ENCODE measurements at regions not wholly inside any gene's neighbourhood (a gene's known extent, or its start where the extent isn't known, plus 50 kb on each side); places are given as distances from the start of the nearest gene placed in this dataset.
"Not testable (repeated sequence)": the region's sequence is repeated elsewhere in the genome, so short reads cannot be mapped to it uniquely, and the experiment has no call there.

DNA sequence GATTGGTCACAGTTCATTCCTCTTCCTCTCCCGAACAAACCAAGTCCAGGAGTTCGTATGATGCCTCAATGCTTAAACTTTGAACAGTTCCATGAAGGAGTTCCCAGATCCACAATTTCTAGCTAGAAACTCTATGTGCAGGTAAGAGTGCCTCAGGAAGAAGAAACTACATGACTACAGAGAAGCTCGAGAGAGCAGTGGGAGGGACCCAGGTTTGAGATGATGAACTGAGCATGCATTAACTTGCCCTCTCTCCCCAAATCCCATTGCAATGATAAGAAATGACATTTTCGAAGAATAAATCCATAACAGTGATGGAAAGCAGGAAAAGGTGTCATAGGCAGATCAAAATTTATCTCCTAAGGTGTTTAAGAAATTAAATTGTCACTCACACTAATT, 140.6 kb upstream of the JCAD start:
- no peak for DNase-seq (ENCODE audit: low spot score)
- in situ Hi-C loops (cut with HindIII; ENCODE audit: low sequenced_read_pairs) = no loop called here

DNA sequence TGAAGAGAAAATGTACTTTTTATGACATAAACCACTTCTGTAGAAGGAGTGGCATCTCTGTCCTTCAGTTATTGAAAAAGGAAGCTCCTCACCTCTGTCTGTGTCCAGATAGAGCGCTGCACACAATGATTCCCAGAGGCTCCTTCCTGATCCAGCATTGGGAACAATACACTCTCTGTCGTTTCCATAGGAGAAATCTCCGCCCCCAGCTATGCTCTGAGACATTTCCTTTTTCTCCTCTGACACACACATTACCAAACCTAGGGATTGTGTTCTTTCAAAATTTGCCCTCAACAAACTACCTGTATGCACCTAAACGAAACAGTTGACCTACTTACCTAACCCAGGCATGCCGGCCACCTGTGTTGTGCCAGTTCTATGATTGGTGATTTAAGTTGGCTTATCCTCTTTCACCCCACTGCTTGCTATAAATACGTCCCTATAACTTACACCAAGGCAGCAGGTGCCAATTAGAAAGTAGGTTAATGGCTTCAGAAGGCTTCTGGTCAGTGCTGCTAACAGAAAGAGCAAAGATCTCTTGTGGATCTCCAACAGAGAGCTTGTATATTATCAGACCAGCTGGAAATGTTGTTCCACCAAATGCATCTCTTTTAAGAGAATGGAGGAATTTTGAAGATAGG, 140.1 kb upstream of the JCAD start:
- in situ Hi-C loops (cut with HindIII; ENCODE audit: low sequenced_read_pairs) = no loop called here
- DNase-seq (ENCODE audit: low spot score) = no peak

DNA sequence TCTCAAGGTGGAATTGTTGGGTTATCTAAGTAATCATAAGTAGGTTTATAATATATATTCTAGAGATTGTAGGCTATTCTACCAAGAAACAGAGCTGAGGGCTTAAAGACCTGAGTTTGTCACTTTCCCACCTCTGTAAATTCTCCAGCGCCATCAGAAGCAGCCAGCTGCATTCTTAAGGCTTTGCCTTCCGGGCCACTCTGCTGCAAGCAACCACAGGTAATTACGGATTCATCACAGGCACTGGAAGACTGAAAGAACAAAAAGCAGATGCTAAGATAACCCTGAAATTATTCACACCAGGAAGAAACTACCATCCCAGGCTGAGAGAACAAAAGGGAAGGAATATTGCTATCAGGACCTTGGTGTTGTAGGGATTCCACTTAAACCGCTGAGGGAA, 137.8 kb upstream of the JCAD start:
- no peak for DNase-seq (ENCODE audit: low spot score)
- in situ Hi-C loops (cut with HindIII; ENCODE audit: low sequenced_read_pairs) = no loop called here

DNA sequence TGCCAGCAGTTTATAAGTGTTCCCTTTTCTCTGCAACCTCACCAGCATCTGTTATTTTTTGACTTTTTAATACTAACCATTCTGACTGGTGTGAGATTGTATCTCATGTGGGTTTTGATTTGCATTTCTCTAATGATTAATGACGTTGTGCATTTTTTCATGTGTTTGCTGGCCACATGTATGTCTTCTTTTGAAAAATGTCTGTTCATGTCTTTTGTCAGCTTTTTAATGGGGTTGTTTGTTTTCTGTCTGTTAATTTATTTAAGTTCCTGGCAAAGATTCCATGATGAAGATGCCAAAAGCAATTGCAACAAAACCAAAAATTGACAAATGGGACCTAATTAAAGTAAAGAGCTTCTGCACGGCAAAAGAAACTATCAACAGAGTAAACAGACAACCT, 137.2 kb upstream of the JCAD start:
- DNase-seq (ENCODE audit: low spot score); in situ Hi-C loops (cut with HindIII; ENCODE audit: low sequenced_read_pairs): not testable (repeated sequence)

DNA sequence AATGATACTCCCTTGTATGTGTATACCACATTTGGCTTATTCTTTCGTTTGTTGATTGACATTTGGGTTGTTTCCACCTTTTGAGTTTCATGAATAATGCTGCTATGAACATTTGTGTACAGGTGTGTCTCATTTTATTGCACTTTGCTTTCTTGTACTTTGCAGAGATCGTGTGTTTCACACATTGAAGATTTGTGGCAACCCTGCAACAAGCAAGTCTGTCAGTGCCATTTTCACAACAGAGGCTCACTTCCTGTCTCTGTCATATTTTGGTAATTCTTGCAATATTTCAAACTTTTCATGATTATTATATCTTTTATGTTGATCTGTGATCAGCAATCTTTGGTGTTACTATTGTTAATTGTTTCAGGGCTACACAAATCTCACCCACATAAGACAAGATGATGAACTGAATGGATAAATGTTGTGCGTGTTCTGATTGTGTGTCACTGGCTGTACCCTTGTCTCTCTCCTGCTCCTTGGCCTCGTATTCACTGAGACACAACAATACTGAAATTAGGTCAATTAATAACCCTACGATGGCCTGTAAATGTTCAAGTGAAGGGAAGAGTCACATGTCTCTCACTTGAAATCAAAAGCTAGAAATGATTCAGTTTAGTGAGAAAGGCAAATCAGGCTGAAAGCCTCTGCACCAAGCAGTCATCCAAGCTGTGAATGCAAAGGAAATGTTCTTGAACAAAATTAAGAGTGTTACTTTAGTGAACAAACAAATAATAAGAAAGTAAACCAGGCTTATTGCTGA, 133.6 kb upstream of the JCAD start:
- in situ Hi-C loops (cut with HindIII; ENCODE audit: low sequenced_read_pairs) = no loop called here
- DNase-seq (ENCODE audit: low spot score) = no peak

DNA sequence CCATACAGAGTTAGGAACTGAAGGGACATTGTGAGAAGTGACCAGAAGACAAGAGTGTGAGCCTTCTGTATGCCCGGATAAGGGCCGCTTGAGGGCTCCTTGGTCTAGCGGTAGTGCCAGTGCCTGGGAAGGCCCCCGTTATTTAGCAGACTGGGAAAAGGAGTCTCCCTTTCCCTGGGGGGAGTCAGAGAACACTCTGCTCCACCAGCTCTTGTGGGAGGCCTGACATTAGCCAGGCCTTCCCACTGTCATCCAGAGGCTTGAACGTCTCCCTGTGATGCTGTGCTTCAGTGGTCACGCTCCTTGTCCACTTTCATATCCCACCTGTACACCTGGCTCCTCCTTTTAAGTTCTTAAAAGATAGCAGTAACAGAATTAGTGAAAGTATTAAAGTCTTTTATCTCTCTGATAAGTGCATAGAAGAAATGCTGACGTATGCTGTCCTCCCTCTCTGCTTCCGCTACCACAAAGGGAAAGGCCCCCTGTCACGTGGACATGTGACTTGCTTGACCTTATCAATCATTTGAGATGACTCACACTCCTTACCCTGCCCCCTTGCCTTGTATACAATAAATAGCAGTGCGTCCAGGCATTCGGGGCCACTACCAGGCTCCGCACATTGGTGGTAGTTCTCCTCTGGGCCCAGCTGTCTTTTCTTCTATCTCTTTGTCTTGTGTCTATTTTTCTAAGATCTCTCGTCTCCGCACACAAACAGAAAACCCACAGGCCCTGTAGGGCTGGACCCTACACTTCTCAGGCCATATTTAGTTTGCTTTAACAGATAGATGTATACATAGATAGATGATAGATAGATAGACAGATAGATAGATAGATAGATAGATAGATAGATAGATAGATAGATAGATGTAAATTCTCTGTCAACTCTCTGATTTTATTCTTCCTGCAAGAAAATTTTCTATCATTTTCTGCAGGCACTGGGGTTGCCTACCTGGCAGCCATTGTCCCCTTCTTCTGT, 131.5 kb upstream of the JCAD start:
- in situ Hi-C loops (cut with HindIII; ENCODE audit: low sequenced_read_pairs) = no loop called here
- DNase-seq (ENCODE audit: low spot score) = no peak

DNA sequence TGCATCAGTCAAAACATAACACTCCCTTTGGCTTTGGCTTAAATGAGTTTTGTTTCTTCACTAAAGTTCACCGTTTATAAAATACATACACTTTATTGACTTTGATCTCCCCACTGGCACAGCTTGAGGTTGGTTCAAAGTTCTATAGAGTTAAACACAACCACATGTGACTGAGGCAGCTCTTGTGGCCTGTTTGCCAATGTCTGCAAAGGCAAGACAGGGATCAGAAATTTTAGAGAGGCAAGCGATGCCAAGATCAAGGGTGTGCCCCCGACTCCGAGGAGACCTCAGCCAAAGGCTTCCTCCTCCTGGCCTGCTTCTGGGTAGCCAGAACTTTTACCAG, 129.8 kb upstream of the JCAD start:
- DNase-seq (ENCODE audit: low spot score) = no peak
- in situ Hi-C loops (cut with HindIII; ENCODE audit: low sequenced_read_pairs) = no loop called here

DNA sequence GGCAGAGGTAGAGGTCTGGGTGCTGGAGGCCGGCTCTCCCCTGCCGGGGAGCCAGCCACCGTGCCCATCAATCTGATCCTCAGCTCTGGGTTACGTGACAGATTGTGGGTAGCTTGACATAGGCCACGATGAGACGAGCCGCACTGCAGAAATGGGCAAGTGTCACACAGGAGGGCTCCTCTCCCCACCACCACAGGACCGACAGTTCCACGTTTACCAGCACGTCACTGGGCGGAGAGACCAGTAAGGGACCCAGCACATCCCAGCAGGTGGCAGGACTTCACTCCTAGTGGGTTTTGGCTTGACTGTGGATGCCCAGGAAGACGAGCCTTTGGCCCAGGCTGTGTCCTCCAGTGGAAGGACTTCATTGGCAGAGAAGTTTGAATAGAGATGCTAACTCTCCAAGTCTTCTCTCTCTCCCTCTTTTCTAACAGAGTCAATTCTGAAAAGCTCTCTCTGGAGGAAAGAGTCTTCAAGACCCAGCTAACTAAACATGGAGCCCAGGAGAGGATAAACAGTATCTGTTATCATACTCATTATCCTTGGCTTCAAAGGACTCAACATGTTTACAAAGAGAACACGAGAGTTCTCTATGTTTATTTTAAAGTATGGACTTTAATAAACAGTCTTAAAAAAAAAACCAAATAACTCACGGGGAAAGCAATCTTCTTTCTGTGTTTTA, 129.3 kb upstream of the JCAD start:
- DNase-seq (ENCODE audit: low spot score) = no peak
- in situ Hi-C loops (cut with HindIII; ENCODE audit: low sequenced_read_pairs) = no loop called here

DNA sequence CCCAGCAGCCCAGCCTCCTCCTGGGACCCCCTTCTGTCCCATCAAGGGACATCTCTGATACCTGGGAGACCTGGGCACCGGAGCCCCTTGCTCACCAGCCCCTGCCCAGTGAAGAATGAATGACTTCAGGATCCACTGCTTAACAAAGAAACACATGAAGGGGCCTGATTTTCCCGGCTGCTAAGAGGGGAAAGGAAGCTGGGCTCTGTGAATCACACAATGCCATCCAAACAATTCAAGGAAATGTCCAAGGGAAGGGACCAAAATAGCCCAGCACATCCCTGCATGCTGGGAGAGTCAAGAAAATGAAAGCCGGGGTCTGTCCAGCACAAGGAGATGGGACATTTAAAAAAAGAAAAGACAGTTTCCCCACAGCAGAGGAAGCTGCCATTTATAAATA, 128.7 kb upstream of the JCAD start:
- in situ Hi-C loops (cut with HindIII; ENCODE audit: low sequenced_read_pairs) = no loop called here
- no peak for DNase-seq (ENCODE audit: low spot score)

DNA sequence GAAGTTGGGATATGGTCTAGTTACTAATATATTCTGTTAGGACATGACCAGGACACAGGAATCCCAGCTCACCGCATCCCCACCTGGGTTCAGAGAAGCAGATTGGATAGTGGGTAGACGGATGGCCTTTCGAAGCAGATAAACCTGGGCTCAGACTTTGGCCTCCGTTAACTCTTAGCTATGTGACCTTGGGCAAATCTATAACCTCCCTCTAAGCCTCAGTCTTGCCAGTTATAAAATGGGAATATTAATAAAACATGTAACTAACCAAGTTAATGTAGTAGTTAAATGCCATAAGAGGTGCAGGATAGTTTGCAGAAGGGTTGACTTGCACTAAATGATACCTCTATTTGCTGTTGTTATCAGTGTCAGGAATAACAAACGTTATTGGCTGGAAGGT, 127.6 kb upstream of the JCAD start:
- DNase-seq (ENCODE audit: low spot score) = no peak
- in situ Hi-C loops (cut with HindIII; ENCODE audit: low sequenced_read_pairs) = no loop called here

DNA sequence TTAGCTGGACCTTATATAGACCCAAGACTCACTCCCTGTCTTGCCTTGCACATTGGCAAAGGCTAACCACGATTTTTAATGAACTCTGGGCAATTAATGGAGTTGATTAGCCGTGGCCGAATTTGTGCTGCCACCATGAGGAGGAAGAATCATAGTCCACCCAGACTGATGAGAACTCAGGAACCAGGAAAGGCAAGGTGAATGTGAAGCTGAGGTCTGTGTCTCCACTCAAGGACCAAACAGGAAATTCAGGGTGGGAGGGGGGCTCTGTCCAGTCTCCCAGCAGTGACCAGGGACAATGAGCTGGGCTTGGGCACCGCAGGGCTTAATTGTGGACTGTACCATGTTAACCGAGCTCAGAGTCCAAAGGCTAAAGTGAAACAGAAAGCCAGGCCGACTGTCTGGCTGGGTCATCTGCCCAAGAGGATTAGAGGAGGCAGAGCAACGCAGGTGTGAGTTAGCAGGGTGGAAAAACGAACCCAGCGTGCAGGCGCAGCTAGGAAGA, 127.0 kb upstream of the JCAD start:
- DNase-seq (ENCODE audit: low spot score) = peak; percentile 2
- in situ Hi-C loops (cut with HindIII; ENCODE audit: low sequenced_read_pairs) = no loop called here

DNA sequence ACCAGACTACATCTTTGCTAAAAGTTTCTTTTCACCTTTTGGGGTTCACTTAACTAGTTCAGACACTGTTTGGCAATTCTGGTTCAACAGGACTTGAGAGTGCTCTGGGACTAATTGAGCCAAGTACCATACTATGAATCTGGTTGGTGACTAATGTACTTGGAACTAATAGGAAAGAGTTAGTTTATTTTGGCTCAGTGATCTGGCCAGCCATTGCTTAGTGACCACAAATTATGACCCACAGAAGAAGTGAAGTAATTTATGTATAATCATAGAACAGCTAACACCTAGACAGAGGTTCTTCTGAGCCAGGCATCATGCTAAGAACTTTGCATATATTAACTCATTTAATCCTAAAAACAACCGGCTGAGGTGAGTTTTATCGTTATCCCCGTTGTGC, 126.5 kb upstream of the JCAD start:
- no peak for DNase-seq (ENCODE audit: low spot score)
- in situ Hi-C loops (cut with HindIII; ENCODE audit: low sequenced_read_pairs) = no loop called here

DNA sequence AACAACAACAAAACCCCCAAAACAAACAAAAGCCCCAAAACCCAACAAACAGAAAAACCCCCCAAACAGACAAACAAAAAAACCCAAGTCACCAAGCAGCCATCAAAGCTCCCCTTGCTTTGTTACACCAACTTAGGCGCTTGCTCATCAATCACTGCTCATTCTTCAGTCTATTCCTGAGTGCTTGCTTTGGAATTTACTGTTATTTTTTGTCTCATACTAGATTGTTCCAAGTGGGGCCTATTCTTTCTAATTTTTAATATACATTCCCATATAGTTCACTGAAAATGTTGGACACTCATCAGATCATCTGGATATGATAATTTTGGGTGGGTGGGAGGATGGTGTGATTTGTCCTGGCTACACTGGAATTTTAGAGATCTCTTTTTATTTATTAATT, 126.0 kb upstream of the JCAD start:
- no peak for DNase-seq (ENCODE audit: low spot score)
- in situ Hi-C loops (cut with HindIII; ENCODE audit: low sequenced_read_pairs) = no loop called here

DNA sequence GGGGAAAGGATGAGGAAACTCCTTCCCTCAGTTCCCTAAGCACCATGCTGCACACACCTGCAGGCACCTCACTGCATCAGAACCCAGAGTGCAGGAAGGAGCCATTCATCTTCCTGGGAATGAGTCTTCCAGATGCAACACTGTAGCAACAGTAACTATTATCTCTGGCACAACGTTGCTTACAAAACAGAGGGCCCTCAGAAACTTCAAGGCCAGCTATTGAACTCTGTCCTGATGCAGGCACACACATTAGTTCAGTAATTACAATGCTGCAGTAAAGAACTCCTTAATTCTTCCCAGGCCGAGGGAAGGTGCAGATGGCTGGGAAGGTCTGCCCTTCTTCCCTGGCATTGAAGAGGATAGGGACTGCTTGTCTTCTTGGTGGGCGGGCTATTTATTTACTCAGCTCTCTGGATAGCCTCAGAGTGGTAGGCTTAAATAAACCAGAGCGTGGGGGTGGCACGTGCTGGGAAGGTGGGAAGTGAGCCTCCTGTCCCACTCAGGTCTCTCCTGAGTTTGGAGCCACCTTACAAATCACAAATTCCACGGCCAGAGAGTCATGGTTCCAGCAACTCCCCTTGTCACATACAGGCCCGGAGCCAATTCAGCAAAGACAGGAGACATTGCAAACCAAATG, 125.1 kb upstream of the JCAD start:
- no peak for DNase-seq (ENCODE audit: low spot score)
- in situ Hi-C loops (cut with HindIII; ENCODE audit: low sequenced_read_pairs) = no loop called here

DNA sequence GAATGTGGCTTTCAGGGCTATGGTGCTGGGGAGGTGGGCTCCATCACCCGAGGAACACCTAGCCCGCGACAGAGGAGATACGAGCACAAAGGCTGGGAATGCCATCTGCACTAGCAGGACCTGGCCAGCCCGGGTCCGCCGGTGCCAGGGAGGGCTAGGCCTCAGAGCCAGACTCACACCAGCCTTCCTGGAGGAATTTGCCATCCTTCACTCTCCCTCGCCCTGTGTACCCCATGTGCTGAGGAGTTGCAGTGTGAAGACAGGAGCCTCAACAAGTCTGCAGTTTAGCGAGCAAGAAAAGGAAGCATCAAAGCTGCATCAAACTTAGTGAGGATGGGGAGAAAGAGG, 123.6 kb upstream of the JCAD start:
- DNase-seq (ENCODE audit: low spot score) = no peak
- in situ Hi-C loops (cut with HindIII; ENCODE audit: low sequenced_read_pairs) = no loop called here

DNA sequence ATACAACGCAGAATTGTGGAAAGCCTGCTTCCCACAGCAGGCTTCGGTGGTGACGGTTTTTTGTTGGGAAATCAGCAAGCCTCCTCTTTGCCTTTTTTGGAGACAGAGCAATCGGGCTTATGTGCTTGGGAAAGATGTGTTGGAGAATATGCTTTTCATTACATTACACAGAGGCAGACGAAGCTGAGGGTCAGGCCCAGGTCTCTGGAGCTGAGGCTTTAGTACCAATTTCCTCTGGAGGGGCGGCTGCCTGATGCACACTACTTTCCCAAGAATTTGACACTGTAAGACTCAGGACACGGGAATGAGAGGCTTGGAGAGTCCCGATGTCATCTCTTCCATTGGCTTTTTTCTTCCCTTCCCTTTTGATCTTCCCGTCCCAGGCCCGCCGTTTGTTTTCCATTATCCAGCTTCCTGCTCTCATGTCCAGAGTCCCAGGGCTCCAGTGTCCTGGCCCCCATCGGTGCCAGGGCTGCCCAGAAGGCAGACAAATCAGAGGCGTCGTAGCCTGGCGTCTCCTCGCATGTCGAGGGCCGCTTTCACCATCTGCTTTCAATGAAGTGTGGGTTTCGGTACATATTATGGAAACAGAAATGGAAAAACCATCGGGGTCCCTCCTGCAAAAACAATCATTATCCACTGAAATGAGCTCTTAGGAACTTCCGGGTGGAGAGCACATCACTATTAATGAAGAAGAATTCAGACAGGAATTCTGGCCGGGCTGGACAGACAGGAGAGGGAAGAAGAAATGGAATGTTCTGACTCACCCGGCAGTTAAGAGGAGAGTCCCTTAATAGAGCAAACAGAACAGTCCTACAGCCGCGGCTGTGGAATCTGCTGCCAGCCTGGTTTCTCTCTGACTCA, 123.0 kb upstream of the JCAD start:
- DNase-seq (ENCODE audit: low spot score) = no peak
- in situ Hi-C loops (cut with HindIII; ENCODE audit: low sequenced_read_pairs) = no loop called here

DNA sequence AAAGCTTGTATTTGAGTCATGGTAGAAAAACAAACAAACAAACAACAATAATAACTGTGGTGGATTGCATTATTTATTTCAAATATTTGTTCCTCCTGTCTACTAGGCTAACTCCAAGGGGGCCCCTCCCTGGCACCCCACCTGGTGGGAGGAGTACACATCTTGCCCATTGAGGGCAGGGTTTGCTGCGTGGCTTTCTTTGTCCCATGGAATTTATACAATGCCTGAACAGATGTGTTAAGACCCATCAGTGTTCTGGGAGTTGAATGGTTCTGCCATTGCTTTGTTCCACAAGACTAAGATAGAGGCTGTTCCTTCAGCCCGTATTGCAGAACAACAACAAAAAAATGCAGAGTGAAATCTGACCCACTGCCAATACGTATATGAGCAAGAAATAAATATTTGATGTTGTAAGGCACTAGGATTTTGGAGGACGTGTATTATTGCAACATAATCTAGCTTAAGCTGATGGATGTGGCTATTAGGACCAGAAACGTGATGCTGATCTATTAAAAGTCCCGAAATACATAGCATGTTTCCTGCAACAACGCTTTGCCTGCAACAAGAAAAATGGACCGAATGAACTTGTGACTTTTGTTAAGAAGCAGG, 119.1 kb upstream of the JCAD start:
- DNase-seq (ENCODE audit: low spot score) = no peak
- in situ Hi-C loops (cut with HindIII; ENCODE audit: low sequenced_read_pairs) = no loop called here

Data from G401 (cell line).